Epithelial cell of prostate (primary cell): ENCODE measurements at regions not wholly inside any gene's neighbourhood (a gene's known extent, or its start where the extent isn't known, plus 50 kb on each side); places are given as distances from the start of the nearest gene placed in this dataset.

Experiments
- DNase-seq: peaks from one replicate; pipeline ENCODE4 v3.0.0-alpha.2; 2011; ENCODE audit warnings: low read depth, low spot score
- H3K27ac ChIP-seq: fragments of 450-650 bp; 2 replicates; pipeline ENCODE4 v1.5.1; 2017; ENCODE audit warnings: mild to moderate bottlenecking

- no peak for DNase-seq
- peak overlapping the region; percentile 94 for H3K27ac ChIP-seq
Measured at GRCh38 chr1:234538062-234538731, 59.2 kb upstream of the TARBP1 start.

- no peak for DNase-seq
- peak overlapping the region; percentile 94 for H3K27ac ChIP-seq
Measured at GRCh38 chr1:234537236-234537635, 58.3 kb upstream of the TARBP1 start.

DNA sequence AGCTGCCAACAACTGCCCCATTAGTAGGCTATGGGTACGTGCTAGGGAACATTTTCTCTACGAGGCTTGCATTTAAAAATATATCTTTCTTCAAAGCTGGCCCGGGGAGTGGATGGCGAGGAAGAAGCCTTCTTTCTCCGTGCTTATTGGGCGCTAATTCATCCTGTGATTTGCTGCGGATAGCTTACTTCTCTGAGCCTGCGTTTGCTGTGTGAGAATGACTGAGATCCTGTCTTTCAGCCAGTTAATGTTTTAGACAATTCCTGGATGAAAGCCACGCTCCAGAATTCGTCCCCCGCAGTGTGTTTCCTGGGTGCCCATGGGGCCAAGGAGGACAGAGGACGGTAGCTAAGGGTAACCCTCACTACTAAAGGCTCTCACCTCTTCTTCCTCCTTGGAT, 57.8 kb upstream of the TARBP1 start:
- H3K27ac ChIP-seq: peak overlapping the region; percentile 94
- no peak for DNase-seq

DNA sequence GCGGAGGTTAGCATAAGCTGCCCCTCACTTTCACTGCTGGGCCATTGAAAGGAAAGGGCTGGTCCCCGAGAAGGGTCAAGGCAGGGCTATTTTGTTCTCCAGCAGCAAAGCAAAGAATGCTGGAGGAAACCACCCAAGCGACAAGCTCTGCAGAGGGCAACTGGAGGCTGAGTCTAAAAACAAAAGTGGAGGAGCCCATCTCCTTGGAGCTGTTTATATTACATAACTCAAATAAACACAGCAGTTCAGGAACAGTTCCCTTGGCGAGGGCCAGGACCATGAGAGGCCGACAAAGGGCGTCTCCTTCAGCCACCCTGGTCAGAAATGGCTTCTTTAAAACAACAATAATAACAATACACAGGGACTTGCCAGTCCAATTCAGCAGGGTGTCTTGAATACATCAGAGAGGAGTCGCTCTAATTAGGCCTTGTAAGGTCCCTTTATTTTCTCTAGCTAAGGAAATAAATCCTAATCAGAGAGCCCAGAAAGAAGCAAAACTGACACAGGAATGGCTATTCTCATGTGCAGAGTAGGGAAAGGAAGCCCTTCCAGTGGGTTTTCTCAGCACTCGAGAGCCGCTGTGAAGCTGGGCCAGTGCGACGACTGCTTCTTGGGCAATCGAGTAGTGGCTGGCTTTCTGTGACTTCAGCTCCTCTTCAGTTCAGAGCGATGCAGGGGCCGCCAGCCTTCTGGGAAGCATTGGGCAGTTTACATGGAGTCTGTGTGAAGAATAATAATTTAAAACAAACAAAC, 57.0 kb upstream of the TARBP1 start:
- no peak for DNase-seq
- H3K27ac ChIP-seq: no peak overlapping the region

GRCh38 chr1:234535218-234535617, 56.2 kb upstream of the TARBP1 start:
- no peak overlapping the region for H3K27ac ChIP-seq
- no peak for DNase-seq

DNA sequence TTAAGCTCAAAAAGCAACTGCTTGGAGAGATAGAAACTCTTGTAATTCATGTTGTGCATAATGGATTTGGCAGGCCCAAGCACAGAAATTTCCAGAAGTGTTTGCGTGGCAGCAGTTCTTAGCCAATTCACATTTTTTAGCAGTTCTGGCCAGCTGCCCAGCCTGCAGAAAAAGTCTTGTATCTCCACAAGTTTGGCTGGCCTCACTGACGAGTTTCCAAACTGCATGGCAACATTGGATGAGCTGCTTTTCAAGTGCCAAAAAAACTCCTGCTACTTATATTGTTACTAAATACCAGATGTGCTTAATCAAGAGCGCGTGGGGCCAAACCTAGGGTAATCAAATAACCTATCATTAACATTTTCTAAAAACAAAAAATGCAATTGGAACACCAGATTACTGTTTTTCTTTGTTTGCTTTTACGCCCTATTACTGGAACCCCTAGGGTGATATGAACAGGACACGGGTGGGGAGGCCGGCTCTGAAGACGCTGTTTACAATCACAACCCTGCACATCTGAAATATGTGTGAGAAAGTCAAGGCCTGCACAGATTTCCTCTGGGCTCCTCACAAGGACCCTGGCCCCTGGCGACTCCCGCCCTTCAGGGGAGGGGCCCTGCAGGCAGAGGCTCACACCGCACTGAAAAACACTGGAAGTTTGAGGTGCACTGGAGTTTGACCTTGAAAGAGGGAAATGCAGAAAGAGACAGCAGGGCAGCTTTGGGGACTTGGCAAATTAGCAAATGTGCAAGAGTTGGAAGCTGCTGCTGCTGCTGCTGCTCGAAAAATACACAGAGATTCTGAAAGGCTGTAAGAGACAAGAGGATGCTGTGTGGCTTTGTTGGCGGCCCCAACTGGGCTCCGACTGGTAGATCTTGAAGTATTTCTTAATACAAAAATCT, 55.2 kb upstream of the TARBP1 start:
- no peak for DNase-seq
- H3K27ac ChIP-seq: peak overlapping the region; percentile 92

DNA sequence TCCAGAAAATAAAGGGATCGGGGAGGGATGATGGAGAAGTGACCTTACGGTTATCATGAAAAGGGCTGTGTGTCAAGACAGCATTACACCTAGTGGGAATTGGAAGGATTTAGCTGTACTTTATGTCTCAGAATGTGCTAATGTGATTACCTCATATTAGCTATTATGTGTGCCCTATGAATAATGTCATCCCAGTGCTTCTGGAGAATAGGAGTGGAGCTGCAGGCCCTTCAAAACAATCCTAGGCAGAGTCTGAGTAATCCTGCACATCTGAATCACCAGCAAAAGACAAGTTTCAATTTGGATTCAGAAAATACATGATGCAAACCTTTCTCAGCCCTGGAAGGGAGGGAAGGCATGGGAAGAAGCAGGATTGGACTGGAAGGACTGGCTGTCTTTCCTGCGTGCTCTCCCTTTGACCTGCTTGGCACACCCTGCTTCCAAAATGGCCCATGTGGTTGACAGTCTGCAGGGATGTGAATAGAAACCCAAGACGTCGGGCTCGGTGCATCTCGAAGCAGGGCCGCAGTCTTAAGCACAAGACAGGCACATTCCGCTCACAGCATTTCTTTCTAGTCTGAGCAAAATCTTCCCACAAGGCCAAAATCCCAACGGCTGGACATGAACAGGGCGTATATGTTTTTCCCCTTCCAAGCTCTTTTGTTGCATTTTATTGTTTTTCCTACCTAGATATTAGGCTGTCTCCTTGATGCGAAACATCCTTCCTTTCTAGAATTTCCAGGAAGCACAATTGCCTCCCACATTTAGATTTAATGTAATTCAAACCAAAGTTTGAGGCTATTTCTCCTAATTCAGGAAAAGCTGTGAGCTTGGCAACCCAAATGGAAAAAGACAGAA, 54.3 kb upstream of the TARBP1 start:
- peak; percentile 97 for DNase-seq
- H3K27ac ChIP-seq: peak overlapping the region; percentile 92

GRCh38 chr1:234532503-234532922, 53.5 kb upstream of the TARBP1 start:
- no peak for DNase-seq
- peak overlapping the region; percentile 92 for H3K27ac ChIP-seq

DNA sequence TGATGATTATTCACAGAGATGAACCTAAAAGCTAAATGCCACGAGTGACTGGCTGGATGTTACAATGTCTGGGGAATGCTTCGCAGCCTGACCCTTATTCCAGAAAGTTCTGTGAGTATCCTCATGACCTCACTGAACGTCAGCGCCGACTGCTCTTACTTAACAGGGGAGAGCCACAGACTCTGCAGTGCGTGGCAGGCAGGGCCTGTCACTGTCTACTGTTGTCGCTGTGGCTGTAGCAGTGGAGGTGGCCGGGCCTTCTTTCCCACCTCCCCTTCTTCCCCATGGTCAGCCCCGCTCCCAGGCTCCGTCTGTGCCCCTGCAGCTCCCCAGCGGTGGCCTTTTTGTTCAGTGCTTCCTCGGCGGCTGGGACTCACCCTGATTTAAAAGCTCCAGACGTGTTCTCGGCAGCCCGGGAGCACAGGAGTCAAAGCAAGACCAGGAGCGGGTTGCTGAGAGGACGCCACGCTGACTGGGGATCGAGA, 52.2 kb upstream of the TARBP1 start:
- H3K27ac ChIP-seq: peak overlapping the region; percentile 92
- DNase-seq: no peak

GRCh38 chr1:234530672-234531071, 51.7 kb upstream of the TARBP1 start:
- peak overlapping the region; percentile 92 for H3K27ac ChIP-seq

GRCh38 chr1:234529950-234530237, 50.9 kb upstream of the TARBP1 start:
- no peak for DNase-seq
- no peak overlapping the region for H3K27ac ChIP-seq

More at GRCh38 chr1:234530672-234531071, 51.7 kb upstream of the TARBP1 start:
- DNase-seq: no peak

- no peak overlapping the region for H3K27ac ChIP-seq
- DNase-seq: no peak
Measured at GRCh38 chr1:234529095-234529949, 50.3 kb upstream of the TARBP1 start.
